C4-2B (cell line): ENCODE measurements at regions not wholly inside any gene's neighbourhood (a gene's known extent, or its start where the extent isn't known, plus 50 kb on each side); places are given as distances from the start of the nearest gene placed in this dataset.

Source experiments
- ZFX ChIP-seq: fragments of 450-650 bp; IDR thresholded peaks from 2 replicates; pipeline ENCODE4 v1.6.1; 2017
- TF ChIP-seq, protein P1 (sequence below): fragments of 450-650 bp; conservative IDR thresholded peaks from 2 replicates; pipeline ENCODE4 v1.5.1; 2017; ENCODE audit warnings: mild to moderate bottlenecking

DNA sequence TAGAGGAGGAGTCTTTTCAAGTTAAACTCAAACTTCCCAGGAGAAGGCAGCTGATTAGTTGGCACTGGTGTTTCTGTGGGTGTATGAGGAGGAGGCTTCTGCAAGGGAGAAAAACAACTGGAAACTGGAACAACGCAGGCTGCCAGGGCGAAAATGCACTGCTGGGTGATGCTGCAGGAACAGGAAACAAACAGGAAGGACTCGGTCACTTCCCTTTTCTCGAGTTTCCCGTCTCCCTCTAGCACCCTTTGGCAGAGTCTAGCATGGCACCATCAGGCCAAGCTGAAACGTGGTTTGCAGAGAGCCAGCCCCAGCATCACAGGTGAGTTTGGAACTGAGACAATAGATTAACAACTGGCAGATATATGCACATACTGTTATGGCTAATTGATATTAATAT is 77.5 kb upstream of the CAST start:
- TF ChIP-seq, protein P1, sequence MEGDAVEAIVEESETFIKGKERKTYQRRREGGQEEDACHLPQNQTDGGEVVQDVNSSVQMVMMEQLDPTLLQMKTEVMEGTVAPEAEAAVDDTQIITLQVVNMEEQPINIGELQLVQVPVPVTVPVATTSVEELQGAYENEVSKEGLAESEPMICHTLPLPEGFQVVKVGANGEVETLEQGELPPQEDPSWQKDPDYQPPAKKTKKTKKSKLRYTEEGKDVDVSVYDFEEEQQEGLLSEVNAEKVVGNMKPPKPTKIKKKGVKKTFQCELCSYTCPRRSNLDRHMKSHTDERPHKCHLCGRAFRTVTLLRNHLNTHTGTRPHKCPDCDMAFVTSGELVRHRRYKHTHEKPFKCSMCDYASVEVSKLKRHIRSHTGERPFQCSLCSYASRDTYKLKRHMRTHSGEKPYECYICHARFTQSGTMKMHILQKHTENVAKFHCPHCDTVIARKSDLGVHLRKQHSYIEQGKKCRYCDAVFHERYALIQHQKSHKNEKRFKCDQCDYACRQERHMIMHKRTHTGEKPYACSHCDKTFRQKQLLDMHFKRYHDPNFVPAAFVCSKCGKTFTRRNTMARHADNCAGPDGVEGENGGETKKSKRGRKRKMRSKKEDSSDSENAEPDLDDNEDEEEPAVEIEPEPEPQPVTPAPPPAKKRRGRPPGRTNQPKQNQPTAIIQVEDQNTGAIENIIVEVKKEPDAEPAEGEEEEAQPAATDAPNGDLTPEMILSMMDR: no peak
- TF ChIP-seq ZFX: no peak
